HG03159 (cell line): ENCODE measurements at regions not wholly inside any gene's neighbourhood (a gene's known extent, or its start where the extent isn't known, plus 50 kb on each side); places are given as distances from the start of the nearest gene placed in this dataset.
"Not testable (repeated sequence)": the region's sequence is repeated elsewhere in the genome, so short reads cannot be mapped to it uniquely, and the experiment has no call there.

ENCODE experiments used
- ATAC-seq: cut with Tn5 transposase; IDR thresholded peaks from one replicate; pipeline ENCODE4 v1.9.1; 2021; ENCODE audit warnings: mild to moderate bottlenecking, moderate library complexity; ENCODE audit not compliant: unreplicated experiment

DNA sequence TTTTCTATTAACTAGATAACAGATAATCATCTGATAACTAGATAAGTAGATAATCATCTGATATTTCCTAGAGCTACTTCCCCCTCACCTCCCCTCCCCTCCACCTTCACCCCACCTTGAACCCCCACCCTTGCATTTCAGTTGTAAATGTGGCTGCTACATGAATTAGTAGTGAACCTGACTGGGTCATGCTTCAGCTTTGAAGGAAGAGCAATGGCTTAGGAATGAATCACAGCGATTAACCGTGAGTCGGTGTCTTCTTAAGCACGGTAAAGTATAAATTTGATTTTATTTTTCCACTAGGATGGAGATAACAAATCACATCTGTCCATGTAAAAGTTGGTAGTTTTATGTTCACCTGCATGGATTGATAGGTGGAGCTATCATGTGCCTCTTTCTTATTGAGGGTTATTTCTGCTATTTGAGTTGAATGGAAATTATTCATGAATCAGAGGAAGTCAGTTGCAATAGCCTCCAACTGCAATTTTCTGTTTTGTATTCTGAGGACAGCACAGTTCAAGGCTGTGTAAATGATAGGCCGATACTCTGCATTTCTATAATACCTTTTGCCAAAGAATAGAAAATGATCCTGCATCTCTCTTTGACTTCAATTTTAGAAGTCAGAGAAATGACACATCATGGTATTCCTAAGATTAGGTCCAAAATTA, 235.0 kb downstream of the PTGER3 start:
- ATAC-seq: no peak

DNA sequence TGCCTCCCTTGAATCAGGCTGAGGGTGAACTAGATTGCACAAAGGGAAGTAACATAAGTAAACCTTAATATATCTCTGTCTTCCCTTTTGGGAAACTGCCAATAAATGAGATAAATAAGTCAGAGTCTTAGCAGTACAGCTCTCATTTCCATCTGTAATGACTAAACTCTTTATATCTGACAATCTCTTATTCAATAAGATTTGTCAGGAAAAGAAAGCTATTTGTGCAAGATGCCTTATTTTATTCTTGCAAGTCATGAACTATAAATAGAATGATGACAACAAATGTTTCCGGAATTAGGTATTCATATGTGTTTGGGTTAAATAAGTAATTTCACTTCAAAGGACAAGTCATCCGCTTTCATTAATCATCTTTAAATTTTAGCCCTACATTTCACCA, 229.2 kb downstream of the PTGER3 start:
- ATAC-seq: no peak

DNA sequence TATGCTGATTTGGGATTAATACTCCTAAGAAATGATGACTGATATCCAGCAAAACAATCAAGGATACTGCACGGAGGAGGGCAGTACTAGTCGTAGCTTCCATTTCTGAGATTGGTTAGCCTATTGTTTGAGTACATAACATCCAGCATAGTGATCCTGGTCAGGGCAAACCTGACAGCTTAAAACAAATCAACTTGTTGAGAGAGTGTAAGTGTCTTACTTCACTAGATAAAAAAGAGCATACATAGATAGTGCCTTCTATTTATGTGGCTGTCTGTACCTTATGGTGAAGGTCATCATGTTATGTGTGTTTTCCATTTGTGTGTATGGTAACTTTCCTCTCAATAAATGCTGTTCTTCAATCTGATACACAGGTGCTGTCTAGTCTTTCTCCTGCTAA, 228.4 kb downstream of the PTGER3 start:
- no peak for ATAC-seq

- no peak for ATAC-seq
Observed at GRCh38 chr1:70819785-70820184, 227.8 kb downstream of the PTGER3 start.

GRCh38 chr1:70820396-70820795, 227.2 kb downstream of the PTGER3 start:
- ATAC-seq: no peak

GRCh38 chr1:70820995-70821394, 226.6 kb downstream of the PTGER3 start:
- no peak for ATAC-seq

GRCh38 chr1:70826428-70826827, 221.2 kb downstream of the PTGER3 start:
- no peak for ATAC-seq

DNA sequence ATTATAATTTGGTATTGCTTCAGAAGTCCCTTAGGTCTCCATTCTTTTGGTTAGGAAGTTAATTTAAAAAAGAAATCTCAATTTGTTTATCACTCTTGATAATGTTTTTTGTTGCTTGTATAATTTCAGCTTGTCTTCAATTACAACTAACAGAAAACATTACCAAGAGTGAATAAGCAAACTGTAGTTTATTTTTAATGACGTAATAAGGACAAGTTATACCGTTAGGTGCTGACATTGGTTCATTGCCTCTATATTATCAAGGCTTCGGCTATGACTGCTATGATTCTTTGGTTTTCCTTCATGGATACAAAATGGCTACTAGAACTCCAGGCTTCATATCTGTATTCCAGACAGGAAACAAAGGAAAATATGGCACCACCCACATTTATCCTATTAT, 220.6 kb downstream of the PTGER3 start:
- no peak for ATAC-seq

DNA sequence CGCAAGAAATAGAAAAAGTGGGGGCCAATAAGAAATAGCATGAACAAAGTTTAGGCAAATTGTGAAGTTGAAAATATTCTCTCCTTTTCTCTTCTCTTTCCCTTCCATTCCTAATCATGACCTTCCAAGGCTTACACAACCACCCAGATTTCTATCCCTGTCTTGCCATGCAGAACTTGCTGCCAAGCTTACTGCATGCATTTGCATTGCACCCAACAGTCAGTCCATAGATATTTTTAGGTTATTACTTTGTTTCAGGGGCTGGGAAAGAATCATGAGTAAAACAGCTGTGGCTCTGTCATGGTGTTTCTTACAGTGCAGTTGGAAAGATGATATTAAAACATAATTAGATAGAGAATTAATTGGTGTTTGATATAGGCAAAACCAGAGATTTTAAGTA, 219.4 kb downstream of the PTGER3 start:
- no peak for ATAC-seq

- ATAC-seq: not testable (repeated sequence)
Observed at GRCh38 chr1:70834365-70834764, 213.3 kb downstream of the PTGER3 start.

DNA sequence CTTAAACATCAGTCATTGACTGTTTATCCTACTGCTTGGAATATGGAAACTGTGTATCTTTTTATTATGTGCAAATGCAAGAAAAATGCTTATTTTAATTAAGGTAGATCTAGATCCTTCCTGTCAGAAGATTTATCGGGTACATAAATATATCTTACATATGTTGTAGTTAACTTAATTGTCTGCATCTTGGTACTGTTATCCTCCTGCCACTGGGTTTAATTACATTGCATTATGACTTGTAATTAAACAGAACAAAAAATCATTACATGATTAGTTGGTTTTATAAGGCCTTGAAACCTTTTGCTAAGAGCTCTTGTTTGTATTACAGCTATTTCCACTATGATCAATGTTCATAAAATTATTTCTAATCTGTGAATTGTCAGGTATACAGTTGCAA, 211.2 kb downstream of the PTGER3 start:
- no peak for ATAC-seq

DNA sequence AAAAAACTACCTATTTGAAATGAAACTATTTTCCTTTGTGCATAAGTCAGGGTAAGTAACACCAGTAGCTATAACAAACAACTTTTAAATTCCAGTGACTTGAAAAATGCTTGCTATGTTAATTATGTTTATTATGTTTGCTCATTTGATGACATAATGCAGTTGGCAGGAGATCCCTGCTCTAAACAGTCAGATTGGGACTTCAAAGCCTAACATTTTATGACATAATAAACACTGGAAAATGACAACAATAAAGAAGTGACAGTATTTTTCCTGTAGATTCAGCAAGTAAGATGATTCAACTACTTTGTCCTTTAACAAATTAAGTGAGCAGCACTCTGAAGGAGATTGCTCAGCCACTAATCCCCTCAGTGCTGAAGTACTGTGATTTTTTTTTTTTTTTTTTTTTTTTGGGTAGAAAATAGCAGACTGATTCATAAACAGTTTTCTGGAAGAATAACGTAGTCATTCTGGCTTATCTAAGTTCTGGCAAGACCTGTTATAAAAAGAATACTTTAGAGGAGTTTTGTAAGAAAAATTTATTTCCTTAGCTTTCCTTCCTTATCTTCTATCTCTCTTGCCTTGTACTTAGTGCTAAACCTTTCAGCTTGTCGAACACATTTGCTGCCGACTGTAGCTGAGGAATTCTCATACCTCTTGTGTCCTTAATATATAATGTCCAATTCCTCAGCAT, 207.2 kb downstream of the PTGER3 start:
- no peak for ATAC-seq

DNA sequence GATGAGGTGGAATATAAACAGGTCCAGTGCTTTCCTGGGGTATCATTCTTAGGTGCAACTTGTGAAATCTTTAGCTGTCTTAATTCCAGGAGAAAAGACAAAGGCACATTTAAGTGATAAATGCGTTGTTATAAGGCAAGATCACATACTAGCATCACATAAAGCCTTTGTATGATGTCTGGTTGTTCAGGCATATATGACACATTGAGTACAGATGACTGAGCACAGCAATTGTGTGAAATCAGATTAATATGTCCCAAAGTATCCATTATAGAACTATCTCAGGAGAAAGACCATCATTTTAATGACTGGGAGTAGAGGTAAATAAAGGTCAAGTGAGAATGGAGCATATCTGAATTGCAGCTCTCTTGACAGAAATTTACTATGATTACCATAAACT, 205.1 kb downstream of the PTGER3 start:
- ATAC-seq: no peak

DNA sequence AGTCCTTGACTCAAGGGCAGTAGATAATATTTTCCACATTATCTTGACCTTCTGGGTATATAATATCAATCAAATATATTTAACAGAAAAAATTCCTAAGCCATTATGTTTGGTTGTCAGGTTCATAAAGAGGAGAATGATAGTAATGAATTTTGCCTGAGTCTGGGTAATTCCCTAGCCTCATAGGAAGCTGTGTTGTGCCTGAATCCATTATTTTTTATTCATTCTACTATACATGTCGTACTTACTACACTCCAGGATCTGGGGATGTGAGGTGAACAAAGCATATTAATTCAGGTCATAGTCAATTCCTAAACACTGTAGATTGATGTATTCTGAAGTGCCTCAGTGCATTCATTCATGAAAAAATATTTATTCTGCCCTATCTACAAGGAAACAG, 204.2 kb downstream of the PTGER3 start:
- ATAC-seq: no peak

DNA sequence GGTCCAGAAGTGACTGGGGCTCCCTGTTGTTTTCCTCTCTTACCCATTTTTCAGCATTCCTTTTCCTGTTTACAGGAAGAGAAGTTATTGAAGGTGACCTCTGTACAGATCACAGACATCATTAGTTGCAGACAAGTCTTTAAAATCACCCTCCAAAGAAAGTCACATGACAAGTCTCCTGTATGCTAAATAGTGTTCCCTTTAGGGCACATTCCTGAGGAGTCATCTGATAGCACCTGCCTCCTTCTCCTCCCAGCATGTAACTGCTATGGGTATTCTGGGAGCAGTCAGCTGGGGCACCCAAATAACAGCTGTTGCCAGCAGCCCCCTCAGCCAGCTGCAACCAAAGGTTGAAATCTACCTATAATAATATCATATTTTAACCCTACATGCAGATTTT, 200.6 kb downstream of the PTGER3 start:
- no peak for ATAC-seq

DNA sequence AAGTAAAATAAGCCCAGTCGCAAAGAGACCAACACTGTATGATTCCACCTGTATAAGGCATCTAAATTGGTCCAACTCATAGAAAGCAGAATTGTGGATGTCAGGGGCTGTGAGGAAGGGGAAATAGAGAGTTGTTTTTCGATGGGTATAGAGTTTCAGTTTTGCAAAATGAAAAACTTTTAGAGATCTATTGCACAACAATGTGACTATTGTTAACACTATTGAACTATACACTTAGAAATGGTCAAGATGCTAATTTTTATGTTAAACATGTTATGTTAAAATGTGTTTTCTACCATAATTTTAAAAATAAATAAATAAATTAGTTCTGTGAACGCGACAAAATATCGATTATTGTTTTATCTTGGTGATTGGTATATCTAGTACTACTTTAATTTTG, 192.4 kb downstream of the PTGER3 start:
- no peak for ATAC-seq

DNA sequence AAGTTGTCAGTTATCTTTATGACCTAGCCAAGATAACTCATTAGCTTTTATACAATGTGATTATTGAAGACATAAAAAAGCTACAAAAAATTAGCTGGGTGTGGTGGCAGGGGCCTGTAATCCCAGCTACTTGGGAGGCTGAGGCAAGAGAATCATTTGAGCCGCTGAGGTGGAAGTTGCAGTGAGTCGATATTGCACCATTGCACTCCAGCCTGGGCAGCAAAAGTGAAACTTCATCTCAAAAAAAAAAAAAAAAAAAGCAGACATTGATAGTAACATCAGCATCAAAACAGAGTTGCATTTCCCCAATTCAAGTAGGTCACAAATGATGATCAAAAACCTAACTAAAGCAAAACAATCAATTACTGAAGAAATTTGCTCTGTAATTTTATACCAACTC, 191.4 kb downstream of the PTGER3 start:
- no peak for ATAC-seq

GRCh38 chr1:70863239-70863638, 184.4 kb downstream of the PTGER3 start:
- ATAC-seq: no peak

DNA sequence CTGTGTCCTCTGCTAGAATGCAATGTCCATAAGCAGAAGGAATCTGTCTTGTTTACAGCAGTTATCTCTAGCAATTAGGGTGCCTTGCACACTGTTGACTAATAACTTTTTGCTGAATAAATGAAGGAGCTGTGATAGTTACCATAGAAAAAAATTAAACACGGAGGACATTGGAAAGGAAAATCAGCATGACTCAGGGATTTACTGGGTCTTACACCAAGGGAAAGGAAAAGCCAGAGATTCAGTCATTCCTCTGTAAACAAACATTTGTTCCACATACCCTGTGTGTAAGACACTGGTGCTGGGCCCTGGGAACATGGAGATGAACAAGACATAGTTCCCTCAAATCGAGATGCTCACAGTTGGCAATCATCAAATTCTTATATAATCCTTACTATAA, 183.3 kb downstream of the PTGER3 start:
- ATAC-seq: no peak

GRCh38 chr1:70866542-70867264, 180.9 kb downstream of the PTGER3 start:
- ATAC-seq: no peak

DNA sequence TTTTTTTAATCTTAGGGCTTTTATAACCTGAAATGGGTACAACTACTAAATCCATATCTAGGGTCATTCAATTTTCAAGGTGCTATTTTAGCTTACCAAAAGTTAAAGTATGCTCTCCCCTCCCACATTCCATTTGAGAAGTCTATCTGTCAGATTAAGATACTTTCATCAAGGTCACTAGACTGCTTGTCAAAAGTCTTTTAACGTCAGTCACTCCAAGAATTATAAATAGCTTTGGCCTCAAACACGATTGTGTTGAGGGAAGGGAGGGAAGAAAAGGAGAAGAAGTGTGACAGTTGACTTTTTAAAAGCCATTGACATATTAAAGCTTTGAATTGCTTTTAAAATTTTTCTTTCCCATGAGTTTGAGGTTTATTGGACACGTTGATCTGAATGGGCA, 175.8 kb downstream of the PTGER3 start:
- no peak for ATAC-seq

DNA sequence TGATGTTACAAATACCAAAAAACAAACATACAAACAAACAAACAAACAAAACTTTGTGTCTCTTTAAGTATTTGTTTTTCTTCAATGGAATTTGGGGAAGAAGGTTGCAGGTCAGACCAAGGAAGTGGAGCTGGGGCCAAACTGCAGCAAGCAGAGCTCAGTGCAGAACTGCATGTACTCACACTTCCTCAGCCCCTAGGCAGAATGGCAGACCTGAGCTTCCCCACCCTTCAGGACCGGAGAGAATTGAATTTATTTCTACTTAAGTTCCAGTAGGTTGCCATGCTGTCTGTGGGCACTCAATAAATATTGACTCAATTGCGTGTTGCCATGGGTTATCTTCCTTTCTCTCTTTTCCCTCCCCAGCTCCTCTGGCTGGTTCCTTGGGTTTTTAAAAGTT, 173.6 kb downstream of the PTGER3 start:
- ATAC-seq: no peak
